Astrocyte of the spinal cord (primary cell): ENCODE measurements at regions not wholly inside any gene's neighbourhood (a gene's known extent, or its start where the extent isn't known, plus 50 kb on each side); places are given as distances from the start of the nearest gene placed in this dataset.
A peak's percentile ranks its signal among the peaks of the same experiment; 100 is the strongest.

Experiments
- DNase-seq: peaks from one replicate; pipeline ENCODE4 v3.0.0; 2011; ENCODE audit warnings: low read depth, low spot score
- H3K4me3 ChIP-seq: 2 replicates; pipeline ENCODE4 v1.5.1; 2011; ENCODE audit warnings: low read depth, mild to moderate bottlenecking, low read length, moderate library complexity
- in situ Hi-C: cut with HindIII; loops from 2 replicates; pipeline ENCODE4 v1.10.0; 2017; ENCODE audit warnings: low sequenced_read_pairs
- TF ChIP-seq, protein P1 (sequence below): IDR thresholded peaks from 2 replicates; pipeline ENCODE4 v1.5.1; 2012; ENCODE audit warnings: low read depth, mild to moderate bottlenecking, low read length, inconsistent platforms

DNA sequence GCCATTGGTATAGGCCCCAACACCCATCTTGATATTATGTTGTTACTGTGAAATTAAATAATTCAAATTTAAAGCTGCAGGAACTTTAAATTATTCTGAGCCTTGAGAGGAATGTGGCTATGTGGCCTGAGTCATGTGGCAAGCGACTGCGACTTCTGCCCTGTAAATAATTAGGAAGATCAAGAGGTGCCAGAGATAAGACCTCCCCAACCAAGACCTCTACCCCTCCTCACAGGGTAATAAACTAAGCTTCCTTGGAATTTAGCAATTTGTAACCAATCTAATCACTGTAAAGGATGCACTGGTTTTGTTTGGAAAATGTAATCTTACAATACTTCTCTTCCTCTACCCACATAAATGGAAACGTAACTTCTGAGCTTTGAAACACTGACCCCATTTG is 501.9 kb downstream of the RAPGEF2 start:
- TF ChIP-seq, protein P1, sequence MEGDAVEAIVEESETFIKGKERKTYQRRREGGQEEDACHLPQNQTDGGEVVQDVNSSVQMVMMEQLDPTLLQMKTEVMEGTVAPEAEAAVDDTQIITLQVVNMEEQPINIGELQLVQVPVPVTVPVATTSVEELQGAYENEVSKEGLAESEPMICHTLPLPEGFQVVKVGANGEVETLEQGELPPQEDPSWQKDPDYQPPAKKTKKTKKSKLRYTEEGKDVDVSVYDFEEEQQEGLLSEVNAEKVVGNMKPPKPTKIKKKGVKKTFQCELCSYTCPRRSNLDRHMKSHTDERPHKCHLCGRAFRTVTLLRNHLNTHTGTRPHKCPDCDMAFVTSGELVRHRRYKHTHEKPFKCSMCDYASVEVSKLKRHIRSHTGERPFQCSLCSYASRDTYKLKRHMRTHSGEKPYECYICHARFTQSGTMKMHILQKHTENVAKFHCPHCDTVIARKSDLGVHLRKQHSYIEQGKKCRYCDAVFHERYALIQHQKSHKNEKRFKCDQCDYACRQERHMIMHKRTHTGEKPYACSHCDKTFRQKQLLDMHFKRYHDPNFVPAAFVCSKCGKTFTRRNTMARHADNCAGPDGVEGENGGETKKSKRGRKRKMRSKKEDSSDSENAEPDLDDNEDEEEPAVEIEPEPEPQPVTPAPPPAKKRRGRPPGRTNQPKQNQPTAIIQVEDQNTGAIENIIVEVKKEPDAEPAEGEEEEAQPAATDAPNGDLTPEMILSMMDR, result no peak
- no peak overlapping the region for H3K4me3 ChIP-seq
- in situ Hi-C loops, result no loop called here
- DNase-seq, result no peak

DNA sequence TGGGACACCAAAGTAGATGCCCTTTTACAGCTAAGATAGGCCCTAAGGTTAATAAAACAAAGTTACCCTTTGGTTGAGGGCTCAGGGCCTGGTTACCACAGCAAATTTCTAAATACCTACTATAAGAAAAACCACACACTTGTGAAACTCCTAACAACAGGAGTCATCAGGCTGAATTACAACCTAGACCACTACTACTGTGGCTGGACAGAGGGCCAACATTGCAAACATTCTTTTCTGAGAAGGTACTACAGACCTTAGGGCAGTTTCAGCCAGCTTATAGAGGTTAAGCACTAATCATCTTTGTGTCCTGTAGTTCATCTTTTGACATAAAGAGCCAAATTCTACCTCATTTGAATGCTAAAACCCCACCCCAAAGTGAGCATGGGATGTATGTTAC is 504.0 kb downstream of the RAPGEF2 start:
- in situ Hi-C loops, result no loop called here
- TF ChIP-seq, protein P1, result no peak
- no peak overlapping the region for H3K4me3 ChIP-seq
- peak; percentile 42 for DNase-seq

DNA sequence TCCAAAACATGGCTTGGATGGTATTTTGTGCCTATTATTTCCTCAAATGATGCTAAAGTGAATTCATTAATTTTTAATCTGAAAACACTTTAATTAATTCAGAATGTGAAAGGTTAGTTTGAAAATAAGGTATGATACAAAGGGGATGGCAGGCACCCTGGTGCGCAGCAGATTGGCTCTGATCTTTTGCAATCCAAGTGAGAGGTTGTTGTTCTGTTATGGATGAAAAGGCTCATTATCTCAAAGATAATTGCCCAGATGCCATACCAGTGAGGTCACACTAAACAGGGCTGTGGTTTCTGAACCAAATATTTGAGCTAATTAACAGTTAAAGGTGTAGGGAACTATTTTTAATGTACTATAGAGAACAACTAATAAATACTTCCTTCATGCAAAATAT is 504.9 kb downstream of the RAPGEF2 start:
- DNase-seq, result no peak
- H3K4me3 ChIP-seq, result no peak overlapping the region
- in situ Hi-C loops, result no loop called here
- TF ChIP-seq, protein P1, result no peak

GRCh38 chr4:159608436-159608835 is 505.6 kb downstream of the RAPGEF2 start:
- in situ Hi-C loops, result no loop called here
- H3K4me3 ChIP-seq, result no peak overlapping the region
- TF ChIP-seq, protein P1, result peak; percentile 5
- DNase-seq, result peak; percentile 53

GRCh38 chr4:159632031-159632430 is 529.2 kb downstream of the RAPGEF2 start:
- TF ChIP-seq, protein P1, result no peak
- H3K4me3 ChIP-seq, result no peak overlapping the region

GRCh38 chr4:159639671-159640323 is 536.9 kb downstream of the RAPGEF2 start:
- no peak overlapping the region for H3K4me3 ChIP-seq
- in situ Hi-C loops, result no loop called here
- TF ChIP-seq, protein P1, result no peak
- DNase-seq, result peak; percentile 32

More at GRCh38 chr4:159632031-159632430, 529.2 kb downstream of the RAPGEF2 start:
- no peak for DNase-seq
- in situ Hi-C loops, result no loop called here
